Kidney capillary endothelial cell (primary cell): ENCODE measurements at regions not wholly inside any gene's neighbourhood (a gene's known extent, or its start where the extent isn't known, plus 50 kb on each side); places are given as distances from the start of the nearest gene placed in this dataset.

Experiments
- DNase-seq: peaks from one replicate; pipeline ENCODE4 v3.0.0-alpha.2; 2018; ENCODE audit warnings: low spot score

GRCh38 chr3:118435851-118436350 lies 598.7 kb downstream of the IGSF11 start:
- DNase-seq = no peak

- DNase-seq = no peak
These were observed 597.9 kb downstream of the IGSF11 start for GRCh38 chr3:118436697-118437262.

- no peak for DNase-seq
These were observed 589.6 kb downstream of the IGSF11 start for GRCh38 chr3:118445036-118445435.

GRCh38 chr3:118447339-118447738 lies 587.3 kb downstream of the IGSF11 start:
- no peak for DNase-seq

- no peak for DNase-seq
These were observed 567.8 kb downstream of the IGSF11 start for GRCh38 chr3:118466795-118467330.

GRCh38 chr3:118468801-118469200 lies 565.8 kb downstream of the IGSF11 start:
- DNase-seq = no peak

- no peak for DNase-seq
These were observed 562.1 kb downstream of the IGSF11 start for GRCh38 chr3:118472586-118472985.

- no peak for DNase-seq
These were observed 561.3 kb downstream of the IGSF11 start for GRCh38 chr3:118473343-118473742.

GRCh38 chr3:118476885-118477618 lies 557.6 kb downstream of the IGSF11 start:
- DNase-seq = no peak

- no peak for DNase-seq
These were observed 556.9 kb downstream of the IGSF11 start for GRCh38 chr3:118477768-118478167.

GRCh38 chr3:118478706-118479276 lies 555.9 kb downstream of the IGSF11 start:
- no peak for DNase-seq

- no peak for DNase-seq
These were observed 555.3 kb downstream of the IGSF11 start for GRCh38 chr3:118479376-118479775.

GRCh38 chr3:118480101-118480860 lies 554.4 kb downstream of the IGSF11 start:
- no peak for DNase-seq

- DNase-seq = no peak
These were observed 549.0 kb downstream of the IGSF11 start for GRCh38 chr3:118485693-118486092.

GRCh38 chr3:118487734-118488133 lies 546.9 kb downstream of the IGSF11 start:
- no peak for DNase-seq

- no peak for DNase-seq
These were observed 545.9 kb downstream of the IGSF11 start for GRCh38 chr3:118488732-118489131.

- DNase-seq = no peak
These were observed 539.4 kb downstream of the IGSF11 start for GRCh38 chr3:118495206-118495605.

GRCh38 chr3:118497274-118497673 lies 537.4 kb downstream of the IGSF11 start:
- no peak for DNase-seq

GRCh38 chr3:118501152-118501551 lies 533.5 kb downstream of the IGSF11 start:
- DNase-seq = peak; percentile 6

GRCh38 chr3:118504906-118505305 lies 529.7 kb downstream of the IGSF11 start:
- DNase-seq = no peak

- no peak for DNase-seq
These were observed 528.9 kb downstream of the IGSF11 start for GRCh38 chr3:118505784-118506183.

- DNase-seq = no peak
These were observed 523.2 kb downstream of the IGSF11 start for GRCh38 chr3:118511402-118511801.
